ENCODE measurements at regions not wholly inside any gene's neighbourhood (a gene's known extent, or its start where the extent isn't known, plus 50 kb on each side); places are given as distances from the start of the nearest gene placed in this dataset.
"Not testable (repeated sequence)": the region's sequence is repeated elsewhere in the genome, so short reads cannot be mapped to it uniquely, and the experiment has no call there.

DNA sequence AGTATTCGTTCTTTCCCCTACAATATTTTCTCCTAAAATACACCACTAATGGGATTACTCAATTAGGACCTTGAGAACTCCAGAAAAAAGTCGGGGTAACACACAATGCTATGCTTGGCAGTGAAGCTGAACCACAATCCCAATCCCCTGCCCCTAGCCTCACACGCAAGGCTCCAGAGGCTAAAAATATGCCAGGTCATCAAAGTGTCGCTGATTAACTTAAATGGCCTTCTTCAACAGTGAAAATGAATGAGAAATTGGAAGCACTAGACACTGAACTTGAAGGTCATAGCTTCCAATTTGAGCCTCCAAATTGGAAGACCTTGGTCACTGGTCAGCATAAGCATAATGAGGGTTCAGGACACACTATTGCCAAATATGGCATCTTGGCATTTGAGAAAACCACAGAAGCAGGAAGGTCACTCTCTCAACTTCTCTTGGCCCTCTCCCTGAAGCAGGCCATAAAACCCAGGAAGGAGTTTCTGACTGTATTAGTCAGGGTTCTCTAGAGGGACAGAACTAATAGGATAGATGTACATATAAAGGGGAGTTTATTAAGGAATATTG lies 86.0 kb upstream of the SATB2 start:
- no peak for FAIRE-seq
- Histone ChIP-seq H3K36me3 (ENCODE audit: control insufficient read depth, insufficient read depth, low read length) (no peaks in the 10 kb centered on the region), H3K4me3 (ENCODE audit: low read depth, low read length) (no peak overlapping the region), H3K27me3 (ENCODE audit: control insufficient read depth, insufficient read depth, low read length) (no peaks in the 10 kb centered on the region)
- TF ChIP-seq, protein P1, sequence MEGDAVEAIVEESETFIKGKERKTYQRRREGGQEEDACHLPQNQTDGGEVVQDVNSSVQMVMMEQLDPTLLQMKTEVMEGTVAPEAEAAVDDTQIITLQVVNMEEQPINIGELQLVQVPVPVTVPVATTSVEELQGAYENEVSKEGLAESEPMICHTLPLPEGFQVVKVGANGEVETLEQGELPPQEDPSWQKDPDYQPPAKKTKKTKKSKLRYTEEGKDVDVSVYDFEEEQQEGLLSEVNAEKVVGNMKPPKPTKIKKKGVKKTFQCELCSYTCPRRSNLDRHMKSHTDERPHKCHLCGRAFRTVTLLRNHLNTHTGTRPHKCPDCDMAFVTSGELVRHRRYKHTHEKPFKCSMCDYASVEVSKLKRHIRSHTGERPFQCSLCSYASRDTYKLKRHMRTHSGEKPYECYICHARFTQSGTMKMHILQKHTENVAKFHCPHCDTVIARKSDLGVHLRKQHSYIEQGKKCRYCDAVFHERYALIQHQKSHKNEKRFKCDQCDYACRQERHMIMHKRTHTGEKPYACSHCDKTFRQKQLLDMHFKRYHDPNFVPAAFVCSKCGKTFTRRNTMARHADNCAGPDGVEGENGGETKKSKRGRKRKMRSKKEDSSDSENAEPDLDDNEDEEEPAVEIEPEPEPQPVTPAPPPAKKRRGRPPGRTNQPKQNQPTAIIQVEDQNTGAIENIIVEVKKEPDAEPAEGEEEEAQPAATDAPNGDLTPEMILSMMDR (IDR thresholded peaks at IDR 0.05; ENCODE audit: insufficient read depth, low read length, severe bottlenecking), result no peak
- no peak for DNase-seq (ENCODE audit: low read depth)

DNA sequence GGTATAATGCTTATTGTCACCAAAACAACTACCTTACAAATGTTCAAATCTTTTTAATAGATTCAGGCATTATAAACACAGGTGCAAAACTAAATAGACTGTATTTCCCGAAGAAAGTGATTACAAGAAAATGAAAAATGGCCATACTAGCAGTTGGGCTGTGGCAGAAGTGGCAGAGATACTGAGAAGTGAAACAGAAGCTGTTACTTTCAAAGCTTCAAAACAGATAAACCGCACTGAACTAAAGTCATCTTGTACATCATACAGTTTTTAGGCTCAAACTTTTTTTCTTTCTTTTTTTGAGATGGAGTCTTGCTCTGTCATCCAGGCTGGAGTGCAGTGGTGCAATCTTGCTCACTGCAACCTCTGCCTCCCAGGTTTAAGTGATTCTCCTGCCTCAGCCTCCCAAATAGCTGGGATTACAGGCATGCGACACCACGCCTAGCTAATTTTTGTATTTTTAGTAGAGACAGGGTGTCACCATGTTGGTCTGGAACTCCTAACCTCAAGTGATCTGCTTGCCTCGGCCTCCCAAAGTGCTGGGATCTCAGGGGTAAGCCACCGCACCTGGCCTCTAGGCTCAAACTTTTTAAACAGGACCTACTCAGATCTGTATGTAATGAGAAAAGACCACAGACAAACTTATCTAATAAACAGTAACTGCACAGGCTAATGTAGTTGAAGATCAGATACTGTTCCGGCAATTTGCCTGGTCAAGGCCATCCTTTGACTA lies 77.9 kb upstream of the SATB2 start:
- H3K27me3 ChIP-seq (ENCODE audit: control insufficient read depth, insufficient read depth, low read length), result no peaks in the 10 kb centered on the region
- no peak overlapping the region for H3K4me3 ChIP-seq (ENCODE audit: low read depth, low read length)
- FAIRE-seq (no peak), DNase-seq (ENCODE audit: low read depth) (no peak)
- TF ChIP-seq, protein P1 (IDR thresholded peaks at IDR 0.05; ENCODE audit: insufficient read depth, low read length, severe bottlenecking), result no peak
- no peaks in the 10 kb centered on the region for H3K36me3 ChIP-seq (ENCODE audit: control insufficient read depth, insufficient read depth, low read length)

DNA sequence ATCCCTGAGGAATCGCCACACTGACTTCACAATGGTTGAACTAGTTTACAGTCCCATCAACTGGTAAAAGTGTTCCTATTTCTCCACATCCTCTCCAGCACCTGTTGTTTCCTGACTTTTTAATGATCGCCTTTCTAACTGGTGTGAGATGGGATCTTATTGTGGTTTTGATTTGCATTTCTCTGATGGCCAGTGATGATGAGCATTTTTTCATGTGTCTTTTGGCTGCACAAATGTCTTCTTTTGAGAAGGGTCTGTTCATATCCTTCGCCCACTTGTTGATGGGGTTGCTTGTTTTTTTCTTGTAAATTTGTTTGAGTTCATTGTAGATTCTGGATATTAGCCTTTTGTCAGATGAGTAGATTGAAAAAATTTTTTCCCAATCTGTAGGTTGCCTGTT lies 76.1 kb upstream of the SATB2 start:
- not testable (repeated sequence) for H3K36me3 ChIP-seq (ENCODE audit: control insufficient read depth, insufficient read depth, low read length); H3K27me3 ChIP-seq (ENCODE audit: control insufficient read depth, insufficient read depth, low read length); FAIRE-seq; DNase-seq (ENCODE audit: low read depth); H3K4me3 ChIP-seq (ENCODE audit: low read depth, low read length)

DNA sequence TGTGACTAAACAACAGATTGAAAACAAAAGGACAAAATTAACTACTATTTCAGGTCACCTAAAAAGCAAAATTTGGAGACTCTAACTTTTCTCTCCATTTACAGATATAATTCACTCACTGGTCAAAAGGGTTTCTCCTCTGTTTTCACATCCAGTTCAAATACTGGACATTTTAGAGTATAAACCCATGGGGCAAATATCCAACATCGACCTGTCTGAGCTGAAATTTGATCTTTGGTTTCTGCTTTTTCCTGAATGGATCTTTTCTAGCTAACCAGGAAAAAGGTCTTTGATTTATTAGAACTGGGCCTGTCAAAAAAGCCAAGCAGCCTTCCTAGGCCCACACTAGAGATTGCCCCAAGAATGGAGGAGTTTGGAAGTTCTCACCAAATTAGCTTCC lies 69.3 kb upstream of the SATB2 start:
- H3K27me3 ChIP-seq (ENCODE audit: control insufficient read depth, insufficient read depth, low read length), result no peaks in the 10 kb centered on the region
- no peaks in the 10 kb centered on the region for H3K36me3 ChIP-seq (ENCODE audit: control insufficient read depth, insufficient read depth, low read length)
- DNase-seq (ENCODE audit: low read depth), result no peak
- no peak overlapping the region for H3K4me3 ChIP-seq (ENCODE audit: low read depth, low read length)
- TF ChIP-seq, protein P1 (IDR thresholded peaks at IDR 0.05; ENCODE audit: insufficient read depth, low read length, severe bottlenecking), result no peak
- no peak for FAIRE-seq

DNA sequence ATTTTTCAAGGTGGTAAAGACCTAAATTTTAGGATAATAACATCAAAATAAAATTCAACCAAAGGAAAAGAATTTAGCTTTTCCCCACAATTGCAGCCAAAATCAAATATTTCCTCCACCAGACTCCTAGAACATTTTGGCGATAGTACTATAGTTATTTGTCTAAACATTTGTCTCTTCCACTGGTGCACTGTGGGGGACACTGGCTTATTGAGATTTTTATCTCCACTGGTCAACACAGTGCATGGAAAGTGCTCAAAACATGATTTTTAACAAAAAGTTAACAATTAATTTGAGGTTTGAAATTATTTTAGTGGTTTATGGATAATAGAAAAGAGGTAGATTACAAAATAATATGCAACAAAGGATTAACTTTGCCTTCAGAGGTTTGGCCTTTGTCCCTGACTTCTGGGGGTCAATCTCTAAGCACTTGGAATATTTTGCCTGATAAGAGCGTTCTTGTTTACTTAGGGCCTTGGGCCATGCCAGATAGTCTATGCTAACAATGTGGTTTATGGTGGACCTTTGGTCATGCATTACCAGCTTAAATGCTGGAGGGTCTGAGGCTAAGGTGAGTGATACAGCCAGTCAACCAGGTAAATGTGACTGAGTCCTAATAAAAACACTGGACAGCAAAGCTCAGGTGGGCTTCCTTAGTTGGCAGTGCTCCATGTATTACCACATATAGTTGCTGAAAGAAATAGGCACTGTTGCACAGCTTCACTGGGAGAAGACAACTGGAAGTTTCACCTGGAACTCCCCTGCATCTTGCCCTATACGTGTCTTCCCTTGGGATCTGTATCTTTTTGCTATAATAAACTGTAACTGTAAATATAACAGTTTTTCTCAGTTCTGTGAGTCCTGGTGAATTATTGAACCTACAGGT lies 67.2 kb upstream of the SATB2 start:
- H3K36me3 ChIP-seq (ENCODE audit: control insufficient read depth, insufficient read depth, low read length), result no peaks in the 10 kb centered on the region
- H3K4me3 ChIP-seq (ENCODE audit: low read depth, low read length), result no peak overlapping the region
- DNase-seq (ENCODE audit: low read depth), result no peak
- TF ChIP-seq, protein P1 (IDR thresholded peaks at IDR 0.05; ENCODE audit: insufficient read depth, low read length, severe bottlenecking), result no peak
- H3K27me3 ChIP-seq (ENCODE audit: control insufficient read depth, insufficient read depth, low read length), result no peaks in the 10 kb centered on the region
- no peak for FAIRE-seq

DNA sequence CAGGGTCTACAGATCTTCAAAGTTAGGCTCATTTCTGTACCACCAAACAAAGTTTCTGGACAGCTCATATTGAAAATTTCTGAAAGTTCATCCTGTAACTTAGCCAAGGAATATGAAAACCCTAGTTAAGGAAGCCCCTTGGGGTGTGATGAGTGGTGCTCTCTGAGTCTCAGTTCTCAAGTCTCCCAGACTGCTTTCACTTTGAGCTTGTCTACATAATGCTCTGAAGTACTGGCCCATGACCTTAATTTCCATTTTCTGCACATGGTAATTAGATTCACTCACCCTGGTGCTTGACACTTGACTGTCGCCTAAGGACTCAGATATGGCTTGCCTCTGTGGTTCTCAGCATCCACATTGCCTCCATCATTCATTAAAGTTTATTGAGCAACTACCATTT lies 51.7 kb upstream of the SATB2 start:
- DNase-seq (ENCODE audit: low read depth) (no peak), FAIRE-seq (no peak)
- H3K27me3 ChIP-seq (ENCODE audit: control insufficient read depth, insufficient read depth, low read length), result no peaks in the 10 kb centered on the region
- H3K4me3 ChIP-seq (ENCODE audit: low read depth, low read length), result no peak overlapping the region
- TF ChIP-seq, protein P1 (IDR thresholded peaks at IDR 0.05; ENCODE audit: insufficient read depth, low read length, severe bottlenecking), result no peak
- H3K36me3 ChIP-seq (ENCODE audit: control insufficient read depth, insufficient read depth, low read length), result no peaks in the 10 kb centered on the region

Measured in bronchial epithelial cell (primary cell).